ENCODE measurements at regions not wholly inside any gene's neighbourhood (a gene's known extent, or its start where the extent isn't known, plus 50 kb on each side); places are given as distances from the start of the nearest gene placed in this dataset.
"Not testable (repeated sequence)": the region's sequence is repeated elsewhere in the genome, so short reads cannot be mapped to it uniquely, and the experiment has no call there.

- H3K9me3 ChIP-seq (ENCODE audit: control insufficient read depth, insufficient read depth, low read depth, low read length): no peaks in the 10 kb centered on the region
- no peaks in the 10 kb centered on the region for H3K36me3 ChIP-seq (ENCODE audit: control insufficient read depth in 2 of 2, insufficient read depth in 1 of 2, low read length in 2 of 2)
- TF ChIP-seq, protein P1, sequence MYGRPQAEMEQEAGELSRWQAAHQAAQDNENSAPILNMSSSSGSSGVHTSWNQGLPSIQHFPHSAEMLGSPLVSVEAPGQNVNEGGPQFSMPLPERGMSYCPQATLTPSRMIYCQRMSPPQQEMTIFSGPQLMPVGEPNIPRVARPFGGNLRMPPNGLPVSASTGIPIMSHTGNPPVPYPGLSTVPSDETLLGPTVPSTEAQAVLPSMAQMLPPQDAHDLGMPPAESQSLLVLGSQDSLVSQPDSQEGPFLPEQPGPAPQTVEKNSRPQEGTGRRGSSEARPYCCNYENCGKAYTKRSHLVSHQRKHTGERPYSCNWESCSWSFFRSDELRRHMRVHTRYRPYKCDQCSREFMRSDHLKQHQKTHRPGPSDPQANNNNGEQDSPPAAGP (tag by site-specific recombination; IDR thresholded peaks at IDR 0.05): no peak
- TF ChIP-seq WT1 (tag by site-specific recombination; IDR thresholded peaks at IDR 0.05) (no peak), ZNF571 (tag by site-specific recombination; IDR thresholded peaks at IDR 0.05) (no peak), ZSCAN23 (tag by site-specific recombination; IDR thresholded peaks at IDR 0.05) (no peak), ZNF701 (tag by site-specific recombination; IDR thresholded peaks at IDR 0.05) (no peak), SP7 (tag by site-specific recombination; IDR thresholded peaks at IDR 0.05) (no peak), ZNF302 (tag by site-specific recombination; IDR thresholded peaks at IDR 0.05; ENCODE audit: low read depth) (no peak), SP3 (tag by site-specific recombination; IDR thresholded peaks at IDR 0.05) (no peak), ZNF16 (tag by site-specific recombination; IDR thresholded peaks at IDR 0.05; ENCODE audit: low read depth) (no peak), ZSCAN5A (tag by site-specific recombination; IDR thresholded peaks at IDR 0.05) (no peak), ZNF600 (tag by site-specific recombination; IDR thresholded peaks at IDR 0.05) (no peak), MZF1 (tag by site-specific recombination; IDR thresholded peaks at IDR 0.05; ENCODE audit: borderline replicate concordance) (no peak)
- ChIA-PET POLR2A (no interaction called here), CTCF (no interaction called here)
- no peak overlapping the region for H3K4me3 ChIP-seq (ENCODE audit: low read depth, low read length)
- no peak overlapping the region for H3K27ac ChIP-seq (ENCODE audit: extremely low read depth, low read depth, low read length)
- H3K4me1 ChIP-seq (ENCODE audit: control insufficient read depth, insufficient read depth, low read length): no peaks in the 10 kb centered on the region
These were observed 163.3 kb downstream of the OR4M2 start for GRCh38 chr15:22243440-22244130.

GRCh38 chr15:22249511-22249910, 169.2 kb downstream of the OR4M2 start:
- H3K4me3 ChIP-seq (ENCODE audit: low read depth, low read length); H3K4me1 ChIP-seq (ENCODE audit: control insufficient read depth, insufficient read depth, low read length); H3K36me3 ChIP-seq (ENCODE audit: control insufficient read depth in 2 of 2, insufficient read depth in 1 of 2, low read length in 2 of 2); POLR2A ChIA-PET; H3K9me3 ChIP-seq (ENCODE audit: control insufficient read depth, insufficient read depth, low read depth, low read length); H3K27ac ChIP-seq (ENCODE audit: extremely low read depth, low read depth, low read length): not testable (repeated sequence)
- CTCF ChIA-PET: interaction anchor here (1.1 kb wide), 1 partner anchor 26 kb away, joined by 7 read pairs; no protein-coding TSS in a partner anchor

DNA sequence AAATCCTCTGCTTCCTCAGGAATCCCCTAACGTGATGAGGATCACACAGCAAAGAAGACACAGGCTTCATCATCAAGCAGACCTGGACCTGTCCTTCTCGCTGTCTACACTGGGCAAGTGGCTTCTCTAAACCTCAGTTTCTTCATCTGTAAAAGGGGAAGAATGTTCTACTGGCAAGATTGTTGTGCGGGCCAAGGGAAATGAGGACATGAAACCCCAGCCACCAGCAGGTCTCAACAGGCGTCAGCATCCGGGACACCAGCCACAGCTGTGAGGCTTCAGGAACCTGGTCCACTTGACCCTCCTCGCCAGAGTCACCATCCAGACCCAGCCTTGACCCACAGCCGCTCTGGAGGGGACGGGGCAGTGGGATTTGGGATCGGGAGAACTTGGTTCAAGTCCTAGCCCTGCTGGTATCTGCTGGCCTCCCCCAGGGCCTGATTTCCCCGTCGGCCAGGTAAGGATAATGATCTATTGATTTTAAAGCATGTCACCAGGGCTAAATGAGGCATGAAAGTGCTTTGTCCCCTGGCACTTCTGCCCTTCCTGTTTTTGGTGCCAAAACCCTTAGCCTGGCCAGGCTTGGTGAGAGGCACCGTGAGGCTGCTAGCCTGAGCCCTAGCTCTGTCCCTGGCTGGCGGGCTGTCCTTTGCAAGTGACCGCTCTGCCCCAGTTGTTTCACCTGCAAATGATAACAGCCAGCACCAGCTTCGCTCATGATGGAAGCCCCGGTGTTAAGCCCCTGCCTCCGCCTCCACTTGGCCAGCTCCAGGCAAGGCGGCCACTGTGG, 170.4 kb downstream of the OR4M2 start:
- H3K4me1 ChIP-seq (ENCODE audit: control insufficient read depth, insufficient read depth, low read length); H3K27ac ChIP-seq (ENCODE audit: extremely low read depth, low read depth, low read length); POLR2A ChIA-PET; H3K36me3 ChIP-seq (ENCODE audit: control insufficient read depth in 2 of 2, insufficient read depth in 1 of 2, low read length in 2 of 2); H3K9me3 ChIP-seq (ENCODE audit: control insufficient read depth, insufficient read depth, low read depth, low read length); H3K4me3 ChIP-seq (ENCODE audit: low read depth, low read length): not testable (repeated sequence)
- CTCF ChIA-PET: interaction anchor here (1.1 kb wide), 1 partner anchor 28 kb away, joined by 7 read pairs; no protein-coding TSS in a partner anchor

- H3K4me3 ChIP-seq (ENCODE audit: low read depth, low read length): no peak overlapping the region
- POLR2A ChIA-PET: no interaction called here
- no peaks in the 10 kb centered on the region for H3K9me3 ChIP-seq (ENCODE audit: control insufficient read depth, insufficient read depth, low read depth, low read length)
- TF ChIP-seq ZSCAN16 (tag by site-specific recombination; IDR thresholded peaks at IDR 0.05) (no peak), ZNF777 (tag by site-specific recombination; IDR thresholded peaks at IDR 0.05; ENCODE audit: borderline replicate concordance) (no peak), ZIC2 (tag by site-specific recombination; IDR thresholded peaks at IDR 0.05) (no peak), KLF7 (tag by site-specific recombination; IDR thresholded peaks at IDR 0.05; ENCODE audit: borderline replicate concordance) (no peak), ZNF366 (tag by site-specific recombination; conservative IDR thresholded peaks at IDR 0.05) (no peak), ZNF416 (tag by site-specific recombination; IDR thresholded peaks at IDR 0.05) (no peak), TRIM28 (IDR thresholded peaks at IDR 0.05; ENCODE audit: borderline replicate concordance, low read length) (no peak)
- TF ChIP-seq, protein P2, sequence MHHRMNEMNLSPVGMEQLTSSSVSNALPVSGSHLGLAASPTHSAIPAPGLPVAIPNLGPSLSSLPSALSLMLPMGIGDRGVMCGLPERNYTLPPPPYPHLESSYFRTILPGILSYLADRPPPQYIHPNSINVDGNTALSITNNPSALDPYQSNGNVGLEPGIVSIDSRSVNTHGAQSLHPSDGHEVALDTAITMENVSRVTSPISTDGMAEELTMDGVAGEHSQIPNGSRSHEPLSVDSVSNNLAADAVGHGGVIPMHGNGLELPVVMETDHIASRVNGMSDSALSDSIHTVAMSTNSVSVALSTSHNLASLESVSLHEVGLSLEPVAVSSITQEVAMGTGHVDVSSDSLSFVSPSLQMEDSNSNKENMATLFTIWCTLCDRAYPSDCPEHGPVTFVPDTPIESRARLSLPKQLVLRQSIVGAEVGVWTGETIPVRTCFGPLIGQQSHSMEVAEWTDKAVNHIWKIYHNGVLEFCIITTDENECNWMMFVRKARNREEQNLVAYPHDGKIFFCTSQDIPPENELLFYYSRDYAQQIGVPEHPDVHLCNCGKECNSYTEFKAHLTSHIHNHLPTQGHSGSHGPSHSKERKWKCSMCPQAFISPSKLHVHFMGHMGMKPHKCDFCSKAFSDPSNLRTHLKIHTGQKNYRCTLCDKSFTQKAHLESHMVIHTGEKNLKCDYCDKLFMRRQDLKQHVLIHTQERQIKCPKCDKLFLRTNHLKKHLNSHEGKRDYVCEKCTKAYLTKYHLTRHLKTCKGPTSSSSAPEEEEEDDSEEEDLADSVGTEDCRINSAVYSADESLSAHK (tag by site-specific recombination; IDR thresholded peaks at IDR 0.05): no peak
- TF ChIP-seq, protein P3, sequence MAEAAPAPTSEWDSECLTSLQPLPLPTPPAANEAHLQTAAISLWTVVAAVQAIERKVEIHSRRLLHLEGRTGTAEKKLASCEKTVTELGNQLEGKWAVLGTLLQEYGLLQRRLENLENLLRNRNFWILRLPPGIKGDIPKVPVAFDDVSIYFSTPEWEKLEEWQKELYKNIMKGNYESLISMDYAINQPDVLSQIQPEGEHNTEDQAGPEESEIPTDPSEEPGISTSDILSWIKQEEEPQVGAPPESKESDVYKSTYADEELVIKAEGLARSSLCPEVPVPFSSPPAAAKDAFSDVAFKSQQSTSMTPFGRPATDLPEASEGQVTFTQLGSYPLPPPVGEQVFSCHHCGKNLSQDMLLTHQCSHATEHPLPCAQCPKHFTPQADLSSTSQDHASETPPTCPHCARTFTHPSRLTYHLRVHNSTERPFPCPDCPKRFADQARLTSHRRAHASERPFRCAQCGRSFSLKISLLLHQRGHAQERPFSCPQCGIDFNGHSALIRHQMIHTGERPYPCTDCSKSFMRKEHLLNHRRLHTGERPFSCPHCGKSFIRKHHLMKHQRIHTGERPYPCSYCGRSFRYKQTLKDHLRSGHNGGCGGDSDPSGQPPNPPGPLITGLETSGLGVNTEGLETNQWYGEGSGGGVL (tag by site-specific recombination; IDR thresholded peaks at IDR 0.05): no peak
These were observed 171.1 kb downstream of the OR4M2 start for GRCh38 chr15:22251422-22251821.

More at GRCh38 chr15:22251422-22251821, 171.1 kb downstream of the OR4M2 start:
- CTCF ChIA-PET: no interaction called here
- Histone ChIP-seq H3K27ac (ENCODE audit: extremely low read depth, low read depth, low read length) (no peak overlapping the region), H3K36me3 (ENCODE audit: control insufficient read depth in 2 of 2, insufficient read depth in 1 of 2, low read length in 2 of 2) (no peaks in the 10 kb centered on the region), H3K4me1 (ENCODE audit: control insufficient read depth, insufficient read depth, low read length) (no peaks in the 10 kb centered on the region)
